ENCODE measurements at regions not wholly inside any gene's neighbourhood (a gene's known extent, or its start where the extent isn't known, plus 50 kb on each side); places are given as distances from the start of the nearest gene placed in this dataset.

DNA sequence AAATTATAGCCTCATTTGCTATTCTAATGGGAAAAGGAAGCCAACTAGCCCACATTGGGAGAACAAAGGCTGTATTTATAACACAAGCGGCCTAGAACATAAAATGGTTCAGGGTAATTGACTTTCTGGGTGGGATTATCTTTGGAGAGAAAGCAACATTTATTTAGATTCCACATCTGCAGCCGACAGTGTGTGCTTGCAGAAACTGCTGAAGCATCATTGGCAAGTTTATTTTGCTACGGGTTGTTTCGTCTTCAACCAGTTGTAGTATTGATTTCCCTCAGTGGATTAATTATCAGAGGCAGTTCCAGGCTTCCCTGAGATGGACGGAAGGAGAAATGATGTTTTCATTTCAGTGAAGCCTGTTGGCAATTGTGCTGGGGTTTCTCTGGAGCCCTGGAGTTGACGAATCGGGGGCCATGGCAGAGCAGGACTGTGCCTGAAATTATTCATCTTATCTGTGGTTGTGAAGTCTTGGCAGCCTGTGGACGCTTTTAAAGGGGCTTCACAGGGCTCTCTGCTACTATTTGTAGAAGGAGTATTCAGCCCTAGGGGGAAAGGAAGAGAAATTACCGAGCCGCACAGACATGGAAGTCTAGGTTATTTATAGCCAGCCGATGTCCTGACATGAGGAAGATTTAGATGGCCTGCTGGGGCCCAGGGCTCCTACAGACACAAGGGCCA lies 290.6 kb upstream of the IRX4 start:
- DNase-seq (ENCODE audit: low read depth) = no peak

DNA sequence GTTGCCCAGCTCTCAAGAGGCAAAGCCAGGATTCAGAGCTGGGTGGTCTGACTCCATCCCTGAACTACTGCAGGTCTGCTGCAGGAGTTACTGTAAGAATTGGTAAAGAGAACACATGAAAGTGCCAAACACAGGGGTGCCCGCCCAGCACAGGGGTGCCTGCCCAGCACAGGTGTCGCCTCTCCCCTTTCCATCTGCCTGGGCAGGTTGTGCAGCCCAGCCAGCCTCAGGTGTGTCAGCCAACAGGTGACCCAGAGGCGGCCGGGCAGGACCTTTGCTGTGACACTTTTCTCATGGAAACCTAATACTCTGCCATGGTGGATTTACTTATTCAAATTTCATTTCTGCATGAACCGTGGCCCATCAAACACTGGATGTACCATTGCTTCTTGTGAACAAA lies 289.7 kb upstream of the IRX4 start:
- no peak for DNase-seq (ENCODE audit: low read depth)

DNA sequence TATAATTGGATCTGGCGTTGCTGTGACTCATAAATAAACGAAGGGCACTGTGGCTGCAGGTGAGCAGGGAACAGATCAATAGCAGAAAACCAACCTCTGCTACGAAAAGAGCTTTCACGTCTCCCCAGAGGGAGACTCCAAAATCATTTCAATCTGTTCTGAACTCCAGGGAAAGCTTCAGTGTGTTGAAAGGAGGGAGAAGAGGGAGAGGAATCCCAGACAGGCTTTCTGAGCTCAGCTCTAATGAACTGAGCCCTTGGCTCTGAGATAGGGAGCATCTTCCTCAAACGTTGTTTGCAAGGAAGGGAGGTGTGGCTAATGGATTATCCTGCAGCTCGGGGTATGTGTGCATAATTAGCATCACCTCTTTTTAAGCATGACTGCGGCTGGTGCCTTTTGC lies 288.0 kb upstream of the IRX4 start:
- DNase-seq (ENCODE audit: low read depth) = no peak

DNA sequence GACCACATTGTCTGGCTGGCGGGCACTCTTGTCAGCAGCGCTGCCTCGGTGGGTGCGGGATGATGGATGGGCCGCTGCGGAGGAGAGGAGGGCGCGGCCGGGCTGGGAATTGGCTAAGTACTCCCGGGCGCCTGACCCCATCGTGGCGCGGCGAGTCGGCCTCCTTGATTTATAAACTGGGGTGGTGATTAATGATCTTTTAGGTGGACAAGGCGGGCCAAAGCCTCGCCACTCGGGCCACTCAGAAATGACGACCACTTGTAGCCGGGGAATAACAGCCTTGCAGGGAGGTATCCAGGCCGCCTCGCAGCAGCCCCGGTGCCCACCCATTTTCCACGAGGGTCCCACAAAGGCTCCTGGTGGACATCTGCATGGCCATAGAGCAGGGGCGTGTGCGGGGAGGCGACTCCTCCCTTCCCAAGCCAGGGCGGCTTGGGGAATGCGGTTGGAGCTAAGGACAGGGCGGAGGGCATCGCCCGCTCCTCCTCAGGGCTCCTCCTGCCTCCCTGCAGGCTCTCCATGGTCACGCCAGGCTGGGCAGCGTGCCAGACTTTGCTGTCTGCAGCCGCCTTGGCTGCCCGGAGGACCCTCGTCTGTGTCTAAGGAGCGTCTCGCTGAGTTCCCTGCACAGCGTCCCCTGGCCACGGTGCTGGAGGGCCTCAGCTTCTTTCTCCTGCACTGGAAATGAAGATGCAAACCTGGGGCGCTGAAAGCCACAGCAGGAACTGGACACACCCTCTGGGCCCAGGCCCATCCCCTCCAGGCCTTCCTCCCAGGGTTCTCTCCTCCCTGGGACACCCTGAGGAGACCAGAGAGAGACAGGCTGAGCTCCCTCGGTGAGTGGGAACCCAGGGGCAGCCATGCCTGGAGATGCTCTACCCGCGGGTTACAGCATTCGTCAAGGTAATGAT lies 287.4 kb upstream of the IRX4 start:
- DNase-seq (ENCODE audit: low read depth) = no peak

DNA sequence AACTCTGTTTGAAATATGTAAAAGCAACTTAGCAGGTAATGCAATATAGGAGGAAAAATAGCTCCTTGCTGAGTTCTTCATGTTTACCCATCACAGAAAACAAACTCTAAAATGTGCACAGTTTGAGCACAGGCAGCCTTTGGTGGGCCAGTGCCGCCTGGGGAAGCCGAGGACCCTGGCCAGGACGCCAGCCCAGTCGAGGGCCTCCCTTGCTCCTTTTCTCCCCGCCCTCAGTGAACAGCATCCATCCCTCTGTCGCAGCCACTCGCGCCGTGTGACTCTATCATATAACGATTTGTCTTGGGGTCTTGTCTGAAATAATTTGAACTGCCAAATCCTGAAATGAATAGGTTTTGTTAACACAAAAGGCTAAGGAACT lies 286.7 kb upstream of the IRX4 start:
- no peak for DNase-seq (ENCODE audit: low read depth)

DNA sequence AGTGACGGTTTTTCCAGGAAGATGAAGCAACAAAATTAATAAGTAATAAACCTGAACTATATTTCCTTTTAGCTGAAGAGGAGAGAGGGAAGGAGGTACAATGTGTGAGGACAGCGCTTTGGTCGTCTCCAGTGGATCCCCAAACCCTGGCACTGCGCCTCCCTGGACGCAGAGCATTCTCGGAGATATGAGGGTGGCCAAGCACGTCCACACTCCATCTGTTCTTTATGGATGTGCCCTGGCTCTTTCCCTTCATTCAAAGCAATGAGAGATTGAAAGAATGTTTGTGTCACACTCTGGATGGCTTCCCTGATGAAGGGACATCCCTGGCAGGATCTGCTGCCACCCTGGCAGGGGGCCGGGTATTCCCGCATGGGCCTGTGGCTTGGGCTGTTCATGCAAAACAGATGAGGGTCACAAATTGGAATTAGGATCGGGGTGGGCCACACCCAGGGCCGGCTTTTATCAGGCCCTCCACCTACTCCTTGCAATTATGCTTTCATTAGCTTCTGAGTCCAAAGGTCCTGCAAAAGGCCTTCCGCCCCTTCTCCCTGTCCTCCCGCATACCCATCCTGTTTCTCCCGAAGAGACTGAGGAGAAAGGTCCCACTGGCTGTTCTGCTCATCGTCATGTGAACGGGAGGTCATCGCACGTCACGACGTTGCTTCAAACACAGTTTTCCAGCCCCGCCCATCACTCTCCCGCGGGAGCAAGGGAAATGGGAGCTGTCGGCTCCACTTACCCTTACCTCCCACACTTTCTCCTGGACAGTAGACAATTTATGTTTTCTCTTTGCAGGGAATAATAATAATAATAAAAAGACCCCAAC lies 286.1 kb upstream of the IRX4 start:
- no peak for DNase-seq (ENCODE audit: low read depth)

DNA sequence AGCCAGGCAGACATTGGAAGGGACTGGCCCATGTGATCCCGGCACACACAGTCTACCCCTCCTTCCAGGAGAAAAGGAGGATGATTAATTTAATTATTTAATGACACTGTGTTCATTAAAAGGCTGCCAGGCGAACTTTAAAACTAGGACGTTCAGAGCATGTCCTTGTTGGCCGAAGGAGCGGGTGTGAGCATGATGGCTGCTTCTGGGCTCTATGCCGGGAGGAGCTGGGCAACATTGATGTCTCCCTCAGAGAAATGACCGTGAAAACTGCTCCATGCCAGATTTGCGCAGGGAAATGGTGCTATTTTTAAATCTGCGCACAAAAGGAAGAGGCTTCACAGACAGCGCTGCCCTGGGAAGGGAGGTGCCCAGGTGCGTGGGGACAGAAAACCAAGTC lies 284.9 kb upstream of the IRX4 start:
- DNase-seq (ENCODE audit: low read depth) = no peak

DNA sequence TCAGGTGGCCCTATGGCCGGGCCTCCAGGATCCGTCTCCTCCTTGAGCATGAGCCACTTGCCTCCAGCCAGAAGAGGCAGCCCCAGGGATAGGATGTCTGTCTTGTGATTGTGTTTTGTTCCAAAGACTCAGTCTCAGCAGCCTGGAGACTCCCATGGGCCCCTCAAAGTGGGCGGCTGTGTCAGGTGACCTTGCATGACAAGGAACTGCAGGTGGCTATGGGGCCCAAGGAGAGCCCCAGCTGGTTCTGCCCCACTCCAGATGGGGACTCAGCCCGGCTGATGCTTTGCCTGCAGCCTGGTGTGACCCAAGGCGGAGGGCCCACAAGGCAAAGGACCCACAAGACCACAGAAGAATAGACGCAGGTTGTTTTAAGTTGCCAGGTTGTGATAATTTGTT lies 284.3 kb upstream of the IRX4 start:
- no peak for DNase-seq (ENCODE audit: low read depth)

DNA sequence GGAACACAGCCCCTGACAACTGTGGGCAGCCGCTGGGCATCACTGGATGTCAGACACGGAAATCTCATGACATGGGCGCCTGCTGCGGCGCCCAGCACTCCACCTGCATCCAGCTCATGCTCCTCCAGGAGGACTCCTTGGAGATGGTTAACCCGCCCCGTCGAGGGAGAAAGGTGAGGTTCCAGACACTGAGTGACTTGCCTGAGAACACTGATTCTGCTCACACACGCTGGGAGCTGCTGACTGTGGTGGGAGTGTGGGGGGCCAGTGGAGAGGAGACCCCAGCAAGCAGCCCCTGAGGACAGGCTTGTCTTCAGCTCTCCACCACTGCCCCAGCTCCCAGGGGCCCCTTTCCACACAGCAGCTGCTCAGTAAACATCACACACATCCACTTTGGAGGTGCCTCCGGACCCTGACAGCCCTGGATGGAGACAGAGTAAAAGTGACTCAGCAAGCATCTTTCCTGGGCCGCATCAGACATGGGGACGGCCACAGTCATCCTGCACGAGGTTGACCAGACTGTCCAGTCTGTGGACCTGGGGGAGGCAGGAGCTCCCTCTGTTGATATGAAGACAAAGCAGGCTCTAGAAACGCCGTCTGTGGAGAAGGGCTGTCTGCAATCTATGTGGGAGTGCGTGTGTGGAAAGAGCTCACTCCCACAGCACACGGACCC lies 283.7 kb upstream of the IRX4 start:
- no peak for DNase-seq (ENCODE audit: low read depth)

DNA sequence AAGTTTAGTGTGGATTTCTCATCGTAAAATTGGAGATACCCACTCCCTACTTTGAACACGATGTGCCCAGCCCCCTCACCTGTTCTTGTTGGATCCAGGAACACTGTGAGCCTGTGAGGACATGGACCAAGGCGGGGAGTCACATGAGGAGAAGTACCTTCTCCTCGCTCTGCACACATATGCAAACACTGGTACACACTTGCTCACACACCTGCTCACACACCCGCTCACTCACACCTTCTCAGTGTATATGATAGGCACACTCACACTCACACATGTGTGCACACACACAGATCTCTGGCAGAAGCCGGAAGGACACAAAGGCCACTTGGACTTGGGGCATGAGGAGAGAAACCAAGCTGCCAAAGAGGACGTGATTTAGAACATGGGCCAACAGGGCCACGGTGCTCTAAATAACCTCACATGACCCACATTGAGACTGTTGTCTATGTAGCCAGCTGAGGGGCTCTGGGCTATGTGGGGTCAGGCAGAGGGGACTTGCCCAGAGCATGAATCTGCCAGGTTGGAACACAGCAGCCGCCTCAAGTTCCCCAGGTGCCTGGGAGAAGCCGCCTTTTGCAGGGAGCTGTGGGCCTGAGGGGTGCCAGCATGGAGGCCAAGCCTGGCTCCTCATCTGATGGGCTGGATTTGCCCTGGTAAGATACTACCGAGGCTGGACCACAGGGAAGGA lies 283.0 kb upstream of the IRX4 start:
- DNase-seq (ENCODE audit: low read depth) = no peak

DNA sequence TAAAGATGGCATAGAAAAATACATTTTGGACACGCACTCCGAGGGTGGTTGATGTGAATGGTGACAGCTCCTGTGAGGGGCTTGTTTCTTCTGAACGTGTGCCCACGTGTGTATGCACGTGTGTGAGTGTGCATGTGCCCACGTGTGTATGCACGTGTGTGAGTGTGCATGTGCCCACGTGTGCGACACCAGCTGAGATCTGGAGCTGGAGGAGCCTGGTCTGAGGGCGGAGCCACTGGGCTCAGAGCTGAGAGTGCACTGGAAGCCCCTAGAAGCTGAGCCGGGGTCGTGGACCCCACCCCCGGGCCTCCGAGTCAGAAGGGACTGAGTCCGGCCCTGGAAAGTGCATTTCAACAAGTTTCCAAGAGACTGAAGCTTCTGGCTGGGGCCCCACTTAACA lies 282.5 kb upstream of the IRX4 start:
- no peak for DNase-seq (ENCODE audit: low read depth)

DNA sequence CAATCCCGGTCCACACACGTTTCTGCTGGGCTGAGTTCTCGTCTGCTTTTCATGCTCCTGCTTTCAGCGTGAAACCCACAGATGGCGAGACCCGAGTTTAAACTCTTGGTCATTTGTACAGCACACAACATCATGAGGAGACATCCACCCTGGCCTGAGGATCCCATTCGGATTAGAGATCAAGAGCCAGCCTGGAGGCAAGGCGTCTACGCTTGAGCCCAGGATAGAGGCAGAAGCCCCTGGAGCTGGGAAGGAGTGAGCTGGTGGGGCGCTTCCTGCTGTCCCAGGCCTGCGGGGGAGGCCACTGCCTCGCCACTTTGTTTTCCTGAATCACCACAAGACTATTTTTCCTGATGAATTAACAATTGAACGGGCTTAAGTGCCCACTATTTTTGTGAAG lies 281.9 kb upstream of the IRX4 start:
- DNase-seq (ENCODE audit: low read depth) = no peak

DNA sequence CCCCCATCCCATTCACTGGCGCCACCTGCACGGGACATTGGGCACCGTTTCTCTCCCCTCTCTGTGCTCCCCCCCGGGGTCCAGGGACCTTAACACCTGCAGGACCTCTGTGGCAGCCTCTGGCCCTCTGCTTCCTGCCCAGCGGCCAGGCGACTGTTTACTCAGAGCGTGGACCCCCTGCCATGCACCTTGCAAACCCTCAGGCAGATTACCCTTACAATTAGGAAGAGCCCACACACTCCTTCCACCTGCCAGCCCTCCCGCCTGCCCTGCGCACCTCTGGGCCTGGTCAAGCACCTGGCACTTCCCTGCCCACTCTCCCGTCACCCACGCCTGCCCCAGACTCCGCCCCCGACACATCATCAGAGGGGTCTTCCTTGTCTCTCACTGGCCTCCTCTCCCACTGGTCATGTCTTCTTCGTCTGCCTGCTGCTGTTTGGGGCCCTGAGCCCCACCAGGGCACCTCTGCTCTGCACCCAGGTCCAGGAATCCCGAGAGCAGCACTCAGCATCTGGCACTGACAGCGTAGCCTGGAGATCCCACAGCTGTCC lies 281.3 kb upstream of the IRX4 start:
- no peak for DNase-seq (ENCODE audit: low read depth)

DNA sequence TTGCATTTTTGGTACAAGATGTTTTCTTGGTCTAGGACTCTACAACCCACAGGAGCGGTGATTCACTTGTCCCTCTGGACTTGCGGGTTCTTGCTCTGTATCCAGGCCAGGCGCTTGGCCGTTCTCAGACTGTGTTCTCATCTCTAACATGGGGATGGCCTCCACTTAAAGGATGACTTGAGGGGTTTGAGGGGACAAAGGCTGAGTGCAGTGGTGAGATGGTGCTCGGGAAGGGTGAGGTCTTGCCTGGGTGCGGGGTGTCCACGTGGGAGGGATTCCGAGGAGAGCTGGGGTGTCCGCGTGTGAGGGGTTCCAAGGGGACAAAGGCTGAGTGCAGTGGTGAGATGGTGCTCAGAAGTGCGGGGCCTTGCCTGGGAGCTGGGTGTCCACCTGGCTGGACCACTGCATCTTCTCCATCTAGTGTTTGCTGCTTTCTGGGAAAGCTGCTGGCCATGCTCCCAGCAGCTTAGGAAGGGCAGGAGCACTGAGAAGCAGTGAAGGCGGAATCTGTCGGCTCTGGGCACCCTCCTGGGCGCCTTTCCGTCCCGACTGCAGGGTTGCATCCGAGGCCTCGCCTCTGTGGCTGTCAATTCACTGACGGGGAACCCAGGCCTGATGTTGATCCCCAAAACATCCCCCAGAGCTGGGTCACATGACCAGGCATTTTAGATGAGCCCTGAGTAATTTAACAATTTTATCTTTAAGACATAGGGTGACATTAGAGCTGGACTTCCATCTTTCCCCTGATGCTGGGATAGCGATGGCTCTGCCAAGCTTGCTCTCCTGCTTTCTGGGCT lies 280.5 kb upstream of the IRX4 start:
- no peak for DNase-seq (ENCODE audit: low read depth)

DNA sequence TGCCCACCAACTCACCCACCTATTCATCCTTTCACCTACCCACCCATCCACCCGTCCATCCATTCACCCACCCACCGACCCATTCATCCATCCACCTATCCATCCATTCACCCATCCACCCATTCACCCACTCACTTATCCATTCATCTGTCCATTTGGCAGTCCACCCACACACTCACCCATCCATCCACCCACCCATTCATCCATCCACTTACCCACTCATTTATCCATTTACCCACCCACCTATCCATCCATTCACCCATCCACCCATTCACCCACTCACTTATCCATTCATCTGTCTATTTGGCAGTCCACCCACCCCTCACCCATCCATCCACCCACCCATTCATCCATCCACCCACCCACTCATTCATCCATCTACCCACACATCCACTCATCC lies 278.1 kb upstream of the IRX4 start:
- no peak for DNase-seq (ENCODE audit: low read depth)

DNA sequence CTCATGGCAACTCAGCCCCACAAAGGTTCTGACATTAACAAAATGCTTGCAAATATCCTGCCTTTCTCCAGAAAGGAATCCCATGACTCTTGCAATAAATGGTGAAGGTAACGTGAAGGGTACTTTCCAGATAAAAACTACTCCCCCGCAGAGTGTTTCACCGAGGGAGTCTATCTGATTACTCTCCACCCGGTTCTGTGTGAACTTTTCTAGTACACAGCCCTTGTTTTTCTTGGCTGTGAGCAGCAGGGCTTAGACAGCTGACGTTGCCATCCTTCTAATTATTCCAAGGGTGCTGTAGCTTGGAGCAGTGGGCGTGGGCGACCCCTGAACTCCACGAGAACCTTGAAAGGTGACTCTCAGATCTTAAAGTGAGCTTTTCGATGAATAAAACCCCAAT lies 276.0 kb upstream of the IRX4 start:
- no peak for DNase-seq (ENCODE audit: low read depth)

DNA sequence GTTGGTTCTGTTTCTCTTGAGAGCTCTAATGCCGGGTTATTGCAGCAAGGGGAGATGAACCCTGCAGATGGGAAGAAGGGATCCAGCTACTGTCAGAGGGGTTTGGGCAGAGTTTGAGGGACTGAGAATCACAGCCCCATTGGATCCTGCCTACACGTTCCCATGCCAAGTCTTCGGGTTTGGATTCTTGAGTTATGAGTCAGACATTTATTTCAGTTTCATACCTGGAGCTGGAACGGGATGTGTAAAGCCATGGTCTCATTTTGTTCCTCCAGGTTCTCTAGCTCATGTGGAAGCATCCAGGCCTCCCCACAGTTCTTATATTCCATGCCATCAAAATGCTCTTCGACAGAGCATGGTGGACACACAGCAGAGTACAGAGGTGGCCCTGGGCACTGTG lies 275.4 kb upstream of the IRX4 start:
- no peak for DNase-seq (ENCODE audit: low read depth)

DNA sequence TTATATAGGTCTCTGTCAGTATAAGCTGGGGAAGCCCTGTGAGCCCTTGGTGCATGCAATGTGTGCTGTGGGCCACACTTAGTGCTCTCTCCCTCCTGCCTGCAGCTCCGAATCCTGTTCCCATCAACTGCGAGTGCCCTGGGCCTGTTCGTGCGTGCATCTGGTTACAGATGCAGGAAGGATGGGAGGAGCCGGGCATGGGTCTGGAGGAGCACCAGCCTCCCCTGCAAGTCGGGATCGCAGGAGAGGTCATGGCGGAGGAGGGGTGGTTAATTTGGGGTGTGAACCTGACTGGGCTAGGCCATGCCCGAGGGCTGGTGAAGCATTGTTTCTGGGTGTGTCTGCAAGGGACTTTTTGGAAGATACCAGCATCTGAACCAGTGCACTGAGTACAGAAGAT lies 274.6 kb upstream of the IRX4 start:
- DNase-seq (ENCODE audit: low read depth) = no peak

DNA sequence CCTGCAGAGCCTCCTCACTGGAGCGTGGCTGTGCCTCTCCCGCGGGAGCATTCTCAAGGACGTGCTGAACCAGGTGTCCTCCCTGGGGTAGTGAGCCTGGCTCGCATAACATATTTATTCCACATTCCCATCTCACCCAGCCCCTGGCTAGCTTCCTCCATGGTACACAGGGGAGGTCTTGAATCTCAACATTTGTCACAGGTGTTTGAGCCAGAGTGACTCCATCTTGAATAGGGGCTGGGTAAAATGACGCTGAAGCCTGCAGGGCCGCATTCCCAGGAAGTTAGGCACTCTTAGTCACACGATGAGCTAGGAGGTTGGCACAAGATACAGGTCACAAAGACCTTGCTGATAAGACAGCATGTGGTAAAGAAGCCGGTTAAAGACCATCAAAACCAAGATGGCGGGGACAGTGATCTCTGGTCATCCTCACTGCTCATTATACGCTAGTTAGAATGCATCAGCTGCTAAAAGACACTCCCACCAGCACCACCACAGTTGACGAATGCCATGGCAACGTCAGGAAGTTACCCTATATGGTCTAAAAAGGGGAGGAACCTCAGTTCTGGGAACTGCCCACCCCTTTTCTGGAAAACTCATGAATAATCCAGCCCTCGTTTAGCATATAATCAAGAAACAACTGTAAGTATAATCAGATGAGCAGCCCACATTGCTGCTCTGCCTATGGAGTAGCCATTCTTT lies 273.8 kb upstream of the IRX4 start:
- DNase-seq (ENCODE audit: low read depth) = no peak

All from HT1080 (cell line).